ENCODE measurements at regions not wholly inside any gene's neighbourhood (a gene's known extent, or its start where the extent isn't known, plus 50 kb on each side); places are given as distances from the start of the nearest gene placed in this dataset.

DNA sequence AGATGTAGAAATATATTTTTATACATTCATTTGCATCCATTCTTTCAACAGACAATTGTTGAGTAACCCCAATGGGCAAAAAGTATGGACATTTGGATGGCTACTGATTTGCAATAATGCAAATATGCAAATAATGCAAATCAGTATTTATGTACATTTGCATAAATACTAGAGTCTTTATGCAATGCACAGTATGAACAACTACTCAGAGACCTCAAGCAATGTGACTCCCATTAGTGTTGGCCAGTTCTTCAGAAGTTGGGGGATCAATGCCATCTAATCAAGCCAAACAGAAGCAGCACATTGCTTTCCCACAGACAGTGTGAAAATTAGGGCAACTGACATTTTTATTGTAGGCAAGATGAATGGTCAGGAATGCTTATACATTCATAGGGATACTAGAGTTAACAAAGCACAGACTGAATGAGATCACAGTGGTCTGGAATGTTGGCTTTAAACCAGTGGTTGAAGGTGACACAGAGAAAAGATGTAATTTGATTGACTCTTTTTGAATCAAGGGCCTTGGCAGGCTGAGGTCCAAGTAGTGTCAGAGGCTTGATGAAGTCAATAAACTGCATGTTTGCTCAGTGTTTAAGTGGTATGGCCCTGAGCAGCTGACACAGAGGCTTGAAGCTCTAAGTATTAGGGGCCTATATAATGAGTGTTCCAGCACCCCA lies 256.6 kb downstream of the CTH start:
- no peak overlapping the region for H3K4me3 Mint-ChIP-seq
- peaks cover 3% of the 10 kb centered on the region for H3K4me1 Mint-ChIP-seq
- no peak overlapping the region for H3K4me3 ChIP-seq
- H2AFZ ChIP-seq (replicated peaks) = no peak overlapping the region
- H3K79me2 ChIP-seq (ENCODE audit: low read depth) = no peaks in the 10 kb centered on the region
- no peaks in the 10 kb centered on the region for H3K9me3 Mint-ChIP-seq
- H3K36me3 Mint-ChIP-seq = no peaks in the 10 kb centered on the region
- no peak overlapping the region for H3K27ac Mint-ChIP-seq
- H3K27me3 Mint-ChIP-seq (ENCODE audit: insufficient read depth, low read depth) = no peaks in the 10 kb centered on the region
- DNase-seq (ENCODE audit: low spot score) = no peak
- no peaks in the 10 kb centered on the region for H3K4me1 ChIP-seq
- TF ChIP-seq EZH2 (IDR thresholded peaks at IDR 0.05) (no peak), EZH2phosphoT487 (IDR thresholded peaks at IDR 0.05) (no peak)
- TF ChIP-seq, protein P1, sequence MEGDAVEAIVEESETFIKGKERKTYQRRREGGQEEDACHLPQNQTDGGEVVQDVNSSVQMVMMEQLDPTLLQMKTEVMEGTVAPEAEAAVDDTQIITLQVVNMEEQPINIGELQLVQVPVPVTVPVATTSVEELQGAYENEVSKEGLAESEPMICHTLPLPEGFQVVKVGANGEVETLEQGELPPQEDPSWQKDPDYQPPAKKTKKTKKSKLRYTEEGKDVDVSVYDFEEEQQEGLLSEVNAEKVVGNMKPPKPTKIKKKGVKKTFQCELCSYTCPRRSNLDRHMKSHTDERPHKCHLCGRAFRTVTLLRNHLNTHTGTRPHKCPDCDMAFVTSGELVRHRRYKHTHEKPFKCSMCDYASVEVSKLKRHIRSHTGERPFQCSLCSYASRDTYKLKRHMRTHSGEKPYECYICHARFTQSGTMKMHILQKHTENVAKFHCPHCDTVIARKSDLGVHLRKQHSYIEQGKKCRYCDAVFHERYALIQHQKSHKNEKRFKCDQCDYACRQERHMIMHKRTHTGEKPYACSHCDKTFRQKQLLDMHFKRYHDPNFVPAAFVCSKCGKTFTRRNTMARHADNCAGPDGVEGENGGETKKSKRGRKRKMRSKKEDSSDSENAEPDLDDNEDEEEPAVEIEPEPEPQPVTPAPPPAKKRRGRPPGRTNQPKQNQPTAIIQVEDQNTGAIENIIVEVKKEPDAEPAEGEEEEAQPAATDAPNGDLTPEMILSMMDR (IDR thresholded peaks at IDR 0.05) = no peak
- no peak overlapping the region for H3K27ac ChIP-seq
- H3K9me3 ChIP-seq (ENCODE audit: low read depth) = no peaks in the 10 kb centered on the region
- H3F3A ChIP-seq (ENCODE audit: low read depth) = no peaks in the 10 kb centered on the region
- H3K27me3 ChIP-seq = no peaks in the 10 kb centered on the region
- H3K36me3 ChIP-seq = no peaks in the 10 kb centered on the region
- no peaks in the 10 kb centered on the region for H4K20me1 ChIP-seq (ENCODE audit: low read depth)
- no peak overlapping the region for H3K9ac ChIP-seq
- H3K4me2 ChIP-seq = no peak overlapping the region

DNA sequence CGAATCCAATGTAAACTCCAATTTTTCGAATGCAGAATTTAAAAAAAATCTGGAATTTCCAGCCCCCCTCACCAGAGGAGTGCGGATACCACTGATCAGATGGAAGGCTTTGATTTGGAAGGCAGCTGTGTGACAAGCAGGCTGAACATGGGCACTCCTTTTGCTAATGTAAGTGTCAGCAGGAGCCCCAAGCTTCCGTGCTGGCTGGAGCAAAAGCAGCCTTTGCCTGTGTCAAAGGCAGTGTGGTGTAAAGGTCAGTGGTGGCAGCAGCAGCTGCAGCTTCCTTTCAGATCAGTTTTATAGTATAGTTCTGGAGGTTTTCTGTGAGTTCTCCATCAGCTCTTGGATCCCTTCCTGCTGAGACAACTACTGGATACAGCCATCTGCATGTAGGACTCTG lies 259.9 kb downstream of the CTH start:
- Mint-ChIP-seq H3K36me3 (no peaks in the 10 kb centered on the region), H3K9me3 (no peaks in the 10 kb centered on the region), H3K27me3 (ENCODE audit: insufficient read depth, low read depth) (peaks cover 3% of the 10 kb centered on the region), H3K4me1 (peaks cover 25% of the 10 kb centered on the region), H3K27ac (no peak overlapping the region), H3K4me3 (no peak overlapping the region)
- H3K4me3 ChIP-seq = no peak overlapping the region
- H3K27ac ChIP-seq = no peak overlapping the region
- no peak for TF ChIP-seq EZH2phosphoT487 (IDR thresholded peaks at IDR 0.05)
- TF ChIP-seq EZH2 (IDR thresholded peaks at IDR 0.05) = no peak
- no peak overlapping the region for H3K9ac ChIP-seq
- H3K36me3 ChIP-seq = no peaks in the 10 kb centered on the region
- no peaks in the 10 kb centered on the region for H3K79me2 ChIP-seq (ENCODE audit: low read depth)
- H3K9me3 ChIP-seq (ENCODE audit: low read depth) = no peaks in the 10 kb centered on the region
- H3K27me3 ChIP-seq = no peaks in the 10 kb centered on the region
- H4K20me1 ChIP-seq (ENCODE audit: low read depth) = no peaks in the 10 kb centered on the region
- H3K4me1 ChIP-seq = peaks cover 1% of the 10 kb centered on the region
- no peak overlapping the region for H2AFZ ChIP-seq (replicated peaks)
- peak; percentile 13 for DNase-seq (ENCODE audit: low spot score)
- no peak overlapping the region for H3K4me2 ChIP-seq
- no peaks in the 10 kb centered on the region for H3F3A ChIP-seq (ENCODE audit: low read depth)

DNA sequence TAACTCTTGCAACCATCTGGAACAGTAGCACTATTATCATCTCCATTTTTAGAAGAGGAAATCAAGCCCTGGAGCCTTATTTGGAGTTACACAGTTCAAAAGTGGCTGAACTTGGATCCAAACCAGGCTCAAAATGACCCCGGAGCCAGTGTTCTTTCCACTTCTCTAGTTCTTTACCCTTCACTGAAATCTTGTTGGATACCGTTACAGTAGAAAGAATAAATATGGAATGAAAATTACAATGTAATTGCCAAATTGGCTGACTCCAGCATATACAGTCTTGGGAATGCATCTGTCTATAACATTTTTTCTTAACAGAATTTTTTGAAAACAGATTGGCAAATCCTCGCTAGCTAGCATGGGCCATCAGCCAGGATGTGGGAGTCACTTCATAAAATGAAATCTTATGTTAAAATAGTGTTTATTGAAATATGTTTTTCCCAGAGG lies 261.4 kb downstream of the CTH start:
- no peaks in the 10 kb centered on the region for H3K36me3 Mint-ChIP-seq
- peaks cover 25% of the 10 kb centered on the region for H3K4me1 Mint-ChIP-seq

More for the DNA sequence above, 261.4 kb downstream of the CTH start:
- Histone ChIP-seq H4K20me1 (ENCODE audit: low read depth) (no peaks in the 10 kb centered on the region), H2AFZ (replicated peaks) (no peak overlapping the region), H3K27ac (no peak overlapping the region), H3K36me3 (no peaks in the 10 kb centered on the region), H3K9me3 (ENCODE audit: low read depth) (no peaks in the 10 kb centered on the region), H3K4me1 (peaks cover 6% of the 10 kb centered on the region), H3K9ac (no peak overlapping the region), H3K79me2 (ENCODE audit: low read depth) (no peaks in the 10 kb centered on the region), H3K27me3 (no peaks in the 10 kb centered on the region), H3K4me3 (no peak overlapping the region), H3K4me2 (no peak overlapping the region), H3F3A (ENCODE audit: low read depth) (no peaks in the 10 kb centered on the region)
- no peak overlapping the region for H3K27ac Mint-ChIP-seq
- peaks cover 3% of the 10 kb centered on the region for H3K27me3 Mint-ChIP-seq (ENCODE audit: insufficient read depth, low read depth)
- DNase-seq (ENCODE audit: low spot score) = no peak
- no peak overlapping the region for H3K4me3 Mint-ChIP-seq
- TF ChIP-seq, protein P1 (IDR thresholded peaks at IDR 0.05) = no peak
- TF ChIP-seq EZH2 (IDR thresholded peaks at IDR 0.05) (no peak), EZH2phosphoT487 (IDR thresholded peaks at IDR 0.05) (no peak)
- H3K9me3 Mint-ChIP-seq = no peaks in the 10 kb centered on the region
